Ecto neural progenitor cell (in vitro differentiated cells): ENCODE measurements at regions not wholly inside any gene's neighbourhood (a gene's known extent, or its start where the extent isn't known, plus 50 kb on each side); places are given as distances from the start of the nearest gene placed in this dataset.

Experiments
- DNase-seq: peaks from one replicate; pipeline ENCODE4 v3.0.0-alpha.2; 2018; ENCODE audit warnings: low spot score

- no peak for DNase-seq
Observed at GRCh38 chr1:25001125-25001915, 71.2 kb upstream of the RUNX3 start.

GRCh38 chr1:24999906-25000305 is 69.8 kb upstream of the RUNX3 start:
- no peak for DNase-seq

- DNase-seq = no peak
Observed at GRCh38 chr1:24999426-24999825, 69.3 kb upstream of the RUNX3 start.

GRCh38 chr1:24998563-24999245 is 68.6 kb upstream of the RUNX3 start:
- DNase-seq = no peak

GRCh38 chr1:24996983-24997893 is 67.2 kb upstream of the RUNX3 start:
- DNase-seq = no peak

GRCh38 chr1:24996456-24996855 is 66.4 kb upstream of the RUNX3 start:
- DNase-seq = no peak

- DNase-seq = no peak
Observed at GRCh38 chr1:24995661-24996060, 65.6 kb upstream of the RUNX3 start.

- no peak for DNase-seq
Observed at GRCh38 chr1:24995140-24995539, 65.1 kb upstream of the RUNX3 start.

GRCh38 chr1:24993871-24994580 is 64.0 kb upstream of the RUNX3 start:
- no peak for DNase-seq

GRCh38 chr1:24992761-24993211 is 62.7 kb upstream of the RUNX3 start:
- no peak for DNase-seq

GRCh38 chr1:24992124-24992760 is 62.2 kb upstream of the RUNX3 start:
- no peak for DNase-seq

GRCh38 chr1:24991697-24992096 is 61.6 kb upstream of the RUNX3 start:
- DNase-seq = no peak

GRCh38 chr1:24990779-24991641 is 60.9 kb upstream of the RUNX3 start:
- no peak for DNase-seq

- no peak for DNase-seq
Observed at GRCh38 chr1:24990136-24990535, 60.1 kb upstream of the RUNX3 start.

GRCh38 chr1:24989082-24989481 is 59.0 kb upstream of the RUNX3 start:
- DNase-seq = no peak

GRCh38 chr1:24988558-24988912 is 58.5 kb upstream of the RUNX3 start:
- no peak for DNase-seq

- DNase-seq = no peak
Observed at GRCh38 chr1:24987875-24988557, 57.9 kb upstream of the RUNX3 start.

GRCh38 chr1:24987424-24987823 is 57.3 kb upstream of the RUNX3 start:
- DNase-seq = no peak

GRCh38 chr1:24986372-24986965 is 56.4 kb upstream of the RUNX3 start:
- DNase-seq = no peak
